GM21619 (cell line): ENCODE measurements at regions not wholly inside any gene's neighbourhood (a gene's known extent, or its start where the extent isn't known, plus 50 kb on each side); places are given as distances from the start of the nearest gene placed in this dataset.

Experiments
- ATAC-seq: cut with Tn5 transposase; IDR thresholded peaks from one replicate; pipeline ENCODE4 v1.9.1; 2021; ENCODE audit not compliant: unreplicated experiment

DNA sequence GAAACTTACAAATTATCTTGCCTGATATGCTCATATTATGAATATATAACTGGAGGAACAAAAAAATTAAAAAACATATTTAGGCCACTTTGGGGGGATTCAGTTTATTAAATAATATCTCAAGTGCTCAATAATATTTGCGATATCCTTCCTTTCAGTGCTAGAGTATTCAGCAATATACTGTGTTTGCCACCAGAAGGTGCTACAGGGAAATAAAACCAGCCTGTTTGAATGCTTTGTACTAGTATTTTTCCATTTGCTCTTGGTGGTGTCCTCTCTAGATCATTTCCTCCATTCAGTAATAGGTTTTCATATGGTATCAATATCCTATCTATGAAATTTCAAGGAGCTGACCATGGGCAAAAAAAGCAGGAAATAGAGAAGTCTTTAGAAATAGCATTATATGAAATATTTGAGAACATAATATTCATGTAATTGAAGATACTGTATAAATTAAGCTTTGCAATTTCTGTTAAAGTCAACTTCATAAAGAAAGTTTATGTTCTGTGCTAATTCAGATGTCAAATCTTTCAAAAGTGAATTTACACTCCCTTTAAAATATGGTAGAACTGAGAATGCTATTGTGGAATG lies 106.2 kb upstream of the NAV3 start:
- ATAC-seq: no peak

DNA sequence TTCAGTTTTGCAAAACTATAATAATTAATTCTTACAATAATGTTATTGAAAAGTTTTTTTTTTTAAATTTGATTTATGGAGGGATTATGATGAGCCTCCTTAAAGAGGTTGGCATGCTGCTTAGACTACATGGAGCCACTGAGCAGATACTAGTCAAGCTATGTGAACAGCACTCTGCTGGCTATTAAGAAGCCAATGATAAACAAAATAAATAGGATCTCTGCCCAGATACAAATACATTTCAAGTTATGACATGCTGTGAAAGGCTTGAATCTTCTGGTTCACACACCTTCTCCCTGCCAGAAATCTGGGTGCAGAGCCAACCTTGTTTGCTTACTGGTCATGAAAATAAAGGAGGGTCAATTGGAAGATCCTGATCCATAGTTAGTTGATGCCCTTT lies 107.4 kb upstream of the NAV3 start:
- no peak for ATAC-seq

DNA sequence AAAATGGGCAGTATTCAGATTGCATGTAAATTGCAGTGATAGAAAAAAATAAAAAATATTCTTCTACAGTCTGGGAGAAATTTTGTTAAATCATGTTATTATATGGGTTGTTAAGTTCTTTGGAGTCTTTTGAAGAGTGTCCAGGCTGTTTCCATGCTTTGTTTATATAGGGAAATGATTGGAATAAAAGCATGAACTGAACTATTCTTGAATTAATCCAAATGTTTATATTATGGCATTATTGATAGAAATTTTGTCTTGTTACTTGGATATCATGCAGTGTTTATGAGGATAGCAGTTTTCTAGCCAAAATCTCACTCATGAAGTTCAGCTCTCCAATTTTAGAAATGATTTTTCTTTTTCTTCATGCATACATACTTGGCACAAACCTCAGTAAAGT lies 108.2 kb upstream of the NAV3 start:
- ATAC-seq: no peak

DNA sequence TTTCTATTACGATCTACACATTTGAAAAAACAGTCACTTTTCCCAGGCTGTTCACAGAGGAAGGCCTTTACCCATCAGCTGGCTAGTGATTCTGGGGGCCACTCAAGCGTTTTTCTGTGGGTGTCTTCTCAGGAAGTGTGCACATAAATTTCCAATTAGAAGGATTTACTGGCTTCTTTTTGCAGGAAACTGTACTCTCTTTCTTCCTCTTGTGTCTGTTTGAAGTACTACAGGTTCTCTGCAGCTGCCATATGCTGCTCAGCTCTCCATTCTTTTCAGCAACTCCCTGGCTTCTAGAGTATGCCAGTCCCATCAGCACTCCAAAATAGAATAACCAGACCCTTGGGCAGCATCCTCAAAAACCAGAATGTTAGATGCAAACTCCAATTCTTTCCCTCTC lies 110.4 kb upstream of the NAV3 start:
- ATAC-seq: no peak

DNA sequence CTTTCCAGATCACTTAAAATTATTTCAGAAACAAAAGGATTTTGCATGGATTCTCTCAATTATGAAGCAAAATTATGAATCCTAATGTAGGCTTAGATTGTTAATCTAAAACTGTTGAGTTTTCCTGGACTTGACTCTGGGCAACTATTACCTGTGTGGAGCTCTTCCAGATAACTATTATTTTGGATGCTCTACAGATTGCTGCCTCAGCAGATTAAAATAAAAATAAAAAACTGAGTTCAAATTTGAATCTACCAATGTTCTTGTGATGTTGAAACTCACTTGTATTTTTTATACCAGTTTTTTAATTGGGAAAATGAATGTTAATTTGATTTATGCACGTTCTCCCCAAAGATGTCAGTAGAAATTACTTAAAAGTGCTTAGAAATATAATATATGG lies 120.5 kb upstream of the NAV3 start:
- ATAC-seq: no peak

DNA sequence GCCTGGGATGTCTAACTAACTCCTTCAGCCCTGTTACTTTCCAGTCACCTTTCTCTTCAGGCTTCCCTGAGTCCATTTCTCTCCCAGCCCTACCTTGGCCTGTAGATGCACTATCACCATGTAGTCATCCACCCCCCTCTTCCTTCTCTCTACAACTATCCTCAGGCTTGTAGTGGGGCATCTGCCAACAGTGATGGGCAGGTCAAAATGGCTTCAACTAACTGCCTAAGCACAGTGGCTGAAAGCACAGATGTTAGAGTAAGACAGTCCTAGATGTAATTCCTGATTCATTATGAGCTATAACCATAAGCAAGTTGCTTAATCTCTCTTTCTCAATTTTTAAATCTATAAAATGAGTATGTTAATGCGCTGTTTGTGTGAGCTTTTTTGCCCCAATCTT lies 133.6 kb upstream of the NAV3 start:
- no peak for ATAC-seq

DNA sequence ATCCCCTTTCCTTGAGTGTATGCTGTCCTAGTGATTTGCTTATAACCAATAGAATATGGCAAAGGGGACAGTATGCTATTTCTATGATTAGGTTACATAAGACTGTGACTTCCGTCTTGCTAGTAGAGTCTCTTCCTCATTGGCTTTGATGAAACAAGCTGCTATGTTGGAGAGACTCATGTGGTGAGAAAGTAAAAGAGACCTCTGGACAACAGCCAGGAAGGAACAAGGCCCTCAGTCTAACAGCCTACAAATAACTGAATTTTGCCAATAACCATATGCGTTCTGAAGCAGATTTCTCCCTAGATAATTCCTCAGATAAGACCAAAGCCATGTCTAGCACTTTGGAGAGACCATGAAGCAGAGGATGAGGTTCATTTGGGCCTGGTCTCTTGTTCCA lies 134.5 kb upstream of the NAV3 start:
- no peak for ATAC-seq

DNA sequence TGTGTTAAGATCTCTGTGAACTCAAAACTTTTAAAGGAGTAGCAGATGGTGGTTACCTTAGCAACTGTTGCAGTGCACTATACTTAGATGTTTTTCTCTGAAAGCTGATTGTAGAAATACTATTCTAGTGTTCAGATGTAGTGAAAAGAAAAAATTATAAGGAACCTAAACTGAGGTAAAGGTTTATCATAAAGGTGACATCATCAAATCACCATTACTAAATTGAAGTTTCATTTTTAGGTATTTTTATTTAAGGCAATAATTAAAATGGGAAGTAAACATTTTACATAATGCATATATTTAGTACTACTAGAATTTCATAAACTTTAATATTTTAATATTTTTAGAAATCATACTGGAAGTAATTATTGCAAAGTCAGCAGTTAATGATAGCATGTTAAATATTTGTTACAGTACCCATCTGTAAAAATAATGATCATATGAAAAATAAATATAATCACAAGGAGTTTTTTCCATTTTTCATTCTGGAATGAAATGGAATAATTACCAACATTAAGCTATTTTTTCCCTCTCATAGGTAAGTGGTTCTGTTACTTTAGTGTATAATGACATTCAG lies 141.1 kb upstream of the NAV3 start:
- no peak for ATAC-seq

DNA sequence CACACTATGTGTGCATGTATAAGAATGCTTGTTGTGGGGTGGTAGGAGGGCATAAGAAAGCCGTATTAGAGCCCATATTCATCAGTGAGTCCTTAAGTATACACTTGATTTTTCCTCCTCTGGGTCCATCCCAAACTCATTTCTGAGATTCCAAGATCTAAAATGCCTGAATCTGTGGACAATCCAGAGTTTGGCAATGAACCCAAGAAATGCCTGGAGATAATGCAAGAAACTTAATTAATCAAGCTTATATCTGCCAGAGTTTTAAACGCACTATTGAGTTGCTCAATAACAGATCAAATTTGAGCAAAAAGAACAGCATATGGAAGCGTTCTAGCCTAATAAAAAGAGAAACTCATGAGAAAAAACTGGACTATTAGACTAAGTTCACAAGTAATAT lies 143.4 kb upstream of the NAV3 start:
- no peak for ATAC-seq

DNA sequence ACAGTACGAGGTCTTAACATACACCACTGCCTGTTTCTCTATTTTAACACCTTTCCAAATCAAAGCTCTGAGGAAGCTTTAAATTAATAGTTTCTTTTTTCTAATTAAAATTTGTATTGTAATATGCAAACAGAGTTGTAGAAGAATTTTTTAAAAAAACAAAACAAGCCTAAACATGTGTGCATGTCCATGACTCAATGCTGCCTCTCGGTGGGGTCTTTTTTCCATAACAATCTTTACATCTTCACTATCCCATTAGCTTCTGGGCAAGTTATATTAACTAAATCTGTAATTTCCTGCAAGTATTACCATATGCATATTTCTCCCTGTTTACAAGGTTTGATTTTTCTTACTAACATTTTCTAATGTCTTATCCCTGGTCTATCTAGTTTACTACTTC lies 143.9 kb upstream of the NAV3 start:
- no peak for ATAC-seq

DNA sequence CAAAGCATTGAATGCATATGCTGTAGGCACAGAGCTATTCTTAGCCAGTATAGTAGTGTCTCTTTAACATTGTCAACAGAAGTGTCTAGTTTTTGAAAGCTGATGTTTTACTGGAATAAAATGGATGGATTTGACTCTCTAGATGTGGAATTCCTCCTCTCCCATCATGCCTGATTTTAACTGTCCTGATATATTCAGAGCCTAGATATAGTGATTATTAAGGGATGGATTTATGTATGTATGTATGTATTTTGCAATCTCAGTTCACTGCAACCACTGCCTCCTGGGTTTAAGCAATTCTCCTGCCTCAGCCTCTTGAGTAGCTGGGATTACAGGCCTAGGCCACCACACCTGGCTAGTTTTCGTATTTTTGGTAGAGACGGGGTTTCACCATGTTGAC lies 144.8 kb upstream of the NAV3 start:
- ATAC-seq: no peak

DNA sequence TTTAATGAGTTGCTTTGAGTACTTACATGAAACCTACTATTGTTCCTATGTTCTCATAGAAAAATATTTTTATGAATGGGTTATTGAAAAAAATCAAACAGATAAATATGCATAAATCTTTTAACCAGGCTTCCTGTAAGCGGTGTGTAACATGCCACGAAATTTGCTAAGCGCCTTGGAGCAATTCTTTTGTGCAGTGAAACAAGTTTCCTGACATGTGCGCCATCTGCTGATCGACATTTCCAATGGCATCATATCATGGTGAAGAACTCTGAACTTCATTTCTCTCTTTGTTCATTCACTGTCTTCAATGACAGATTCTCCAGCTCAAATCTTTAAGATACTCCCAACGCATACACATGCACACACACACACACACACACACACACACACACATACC lies 145.6 kb upstream of the NAV3 start:
- ATAC-seq: peak; percentile 66

DNA sequence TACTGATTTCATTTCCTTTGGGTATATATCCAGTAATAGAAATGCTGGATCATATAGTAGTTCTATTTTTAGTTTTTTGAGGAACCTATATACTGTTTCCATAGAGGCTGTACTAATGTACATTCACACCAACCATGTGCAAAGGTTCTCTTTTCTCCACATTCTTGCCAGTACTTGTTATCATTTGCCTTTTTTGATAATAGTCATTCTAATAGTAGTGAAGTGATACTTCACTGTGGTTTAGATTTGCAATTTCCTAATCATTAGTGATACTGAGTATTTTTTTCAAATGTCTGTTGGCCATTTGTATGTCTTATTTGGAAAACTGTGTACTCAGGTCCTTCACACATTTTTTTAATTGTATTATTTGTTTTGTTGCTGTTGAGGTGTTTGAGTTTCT lies 148.2 kb upstream of the NAV3 start:
- ATAC-seq: no peak

DNA sequence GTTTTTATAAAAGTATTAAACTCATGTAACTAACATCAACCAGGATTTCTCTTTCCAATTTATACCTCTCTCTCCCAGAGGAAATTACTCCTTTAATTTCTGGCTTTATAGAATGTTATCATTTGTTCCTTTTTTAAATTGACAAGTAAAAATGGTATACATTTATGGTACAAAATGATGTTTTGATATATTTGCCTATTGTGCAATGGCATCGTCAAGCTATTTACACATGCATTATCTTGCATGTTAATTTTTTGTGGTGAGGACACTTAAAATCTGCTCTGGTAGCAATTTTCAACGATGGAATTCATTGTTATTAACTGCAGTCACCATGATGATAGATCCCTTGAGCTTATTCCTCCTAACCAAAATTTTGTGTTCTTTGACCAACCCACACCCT lies 149.0 kb upstream of the NAV3 start:
- ATAC-seq: no peak

DNA sequence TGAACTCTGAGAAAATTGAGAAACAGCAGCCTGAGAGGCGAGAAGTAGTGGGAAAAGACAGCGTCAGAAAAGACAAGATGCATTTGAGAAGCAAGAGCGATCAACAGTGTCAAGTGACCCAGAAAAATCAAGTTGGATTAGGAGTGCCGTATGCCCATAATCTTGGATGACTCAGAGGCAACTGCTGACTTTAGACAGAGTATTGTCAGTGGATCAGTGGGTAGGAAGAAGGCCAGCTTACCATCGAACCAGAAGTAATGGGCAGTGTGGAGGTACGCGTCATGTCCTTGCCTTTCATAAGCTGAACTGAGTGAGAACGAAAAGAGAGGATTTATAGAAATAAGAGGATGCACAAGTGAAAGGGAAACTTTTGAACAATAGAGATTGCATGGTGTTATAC lies 151.0 kb upstream of the NAV3 start:
- ATAC-seq: no peak

DNA sequence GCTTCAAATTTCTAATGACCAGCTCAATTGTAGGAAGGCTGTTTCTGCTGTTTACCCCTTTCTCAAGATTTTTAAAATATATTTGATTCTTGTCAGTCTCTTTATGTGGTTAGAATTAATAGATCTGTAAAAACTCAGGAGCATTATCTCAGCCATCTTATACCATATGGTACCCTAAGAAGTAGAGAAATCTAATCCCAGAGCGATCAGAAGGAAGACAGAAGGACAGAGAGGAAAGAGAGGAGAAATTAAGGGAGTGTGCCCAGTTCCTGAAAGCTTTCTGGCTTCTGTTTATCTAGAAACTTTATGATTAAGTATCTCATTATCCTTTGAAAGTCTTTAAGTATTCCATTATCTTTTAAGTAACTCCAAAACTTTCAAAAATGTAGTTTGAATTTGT lies 152.1 kb upstream of the NAV3 start:
- ATAC-seq: no peak

DNA sequence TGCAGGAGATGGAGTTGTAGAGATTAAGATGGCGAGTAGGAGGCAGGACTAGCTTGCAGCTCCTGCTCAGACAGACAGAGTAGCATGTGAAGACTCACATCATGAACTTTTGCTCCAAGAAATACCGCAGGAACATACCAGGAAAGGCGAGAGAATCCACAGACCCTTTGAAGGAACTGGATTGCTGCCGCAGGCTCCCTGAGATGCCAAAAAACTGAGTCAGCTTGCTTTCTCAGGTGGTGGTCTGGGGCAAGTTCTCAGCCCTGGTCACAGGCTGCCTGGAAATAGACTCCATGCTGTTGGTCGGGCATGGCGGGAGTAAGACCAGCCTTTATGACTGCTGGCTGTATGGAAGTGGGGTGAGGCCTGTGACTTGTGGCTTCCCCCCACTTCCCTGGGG lies 163.6 kb upstream of the NAV3 start:
- no peak for ATAC-seq

DNA sequence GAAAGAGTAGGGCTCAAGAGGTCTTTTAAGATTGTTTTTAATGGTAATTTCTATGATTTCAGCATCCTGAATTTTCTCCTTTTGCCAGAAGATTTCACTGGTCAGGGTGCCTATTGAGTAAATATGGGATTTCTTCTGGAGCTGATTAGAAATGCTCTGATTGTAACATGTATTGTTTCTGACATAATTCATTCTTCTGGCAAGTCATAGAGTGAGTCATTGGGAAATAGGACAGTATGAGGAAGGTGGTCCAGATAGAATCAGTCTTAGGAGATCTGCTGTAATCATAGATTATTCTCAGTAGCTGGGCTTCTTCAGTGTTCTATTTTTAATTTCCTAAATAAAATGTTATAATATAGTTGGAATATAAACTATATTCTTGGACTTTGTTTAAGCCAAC lies 182.0 kb upstream of the NAV3 start:
- ATAC-seq: no peak

DNA sequence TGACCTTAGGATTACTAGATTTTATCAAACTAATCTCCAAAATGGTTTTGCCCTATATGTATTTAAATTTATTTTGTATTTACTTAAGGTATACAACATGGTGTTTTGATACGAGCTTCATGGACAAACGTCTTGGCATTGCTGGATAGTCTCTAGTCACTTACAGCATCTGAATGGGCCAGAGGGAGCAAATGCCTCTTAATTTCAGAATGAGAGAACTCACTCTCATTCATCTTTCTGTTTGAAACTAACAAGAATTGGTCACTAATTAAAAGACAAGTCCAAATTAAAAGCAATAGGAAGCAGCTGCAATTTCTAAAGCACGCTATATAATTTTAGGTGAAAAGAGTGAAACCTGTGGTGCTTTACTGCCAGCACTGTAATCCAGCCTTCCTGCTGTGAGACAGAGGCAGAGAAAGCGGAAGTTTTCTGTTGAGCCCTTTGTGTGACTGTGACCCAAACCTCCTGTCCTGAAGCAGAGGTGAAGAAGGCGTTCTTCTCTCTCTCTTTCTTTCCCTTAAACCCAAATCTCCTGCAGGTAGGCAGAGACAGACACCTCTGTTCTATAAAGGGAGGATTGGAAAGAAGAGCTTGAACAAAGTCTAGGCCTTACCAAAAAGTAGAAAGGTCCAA lies 184.6 kb upstream of the NAV3 start:
- ATAC-seq: peak; percentile 91

DNA sequence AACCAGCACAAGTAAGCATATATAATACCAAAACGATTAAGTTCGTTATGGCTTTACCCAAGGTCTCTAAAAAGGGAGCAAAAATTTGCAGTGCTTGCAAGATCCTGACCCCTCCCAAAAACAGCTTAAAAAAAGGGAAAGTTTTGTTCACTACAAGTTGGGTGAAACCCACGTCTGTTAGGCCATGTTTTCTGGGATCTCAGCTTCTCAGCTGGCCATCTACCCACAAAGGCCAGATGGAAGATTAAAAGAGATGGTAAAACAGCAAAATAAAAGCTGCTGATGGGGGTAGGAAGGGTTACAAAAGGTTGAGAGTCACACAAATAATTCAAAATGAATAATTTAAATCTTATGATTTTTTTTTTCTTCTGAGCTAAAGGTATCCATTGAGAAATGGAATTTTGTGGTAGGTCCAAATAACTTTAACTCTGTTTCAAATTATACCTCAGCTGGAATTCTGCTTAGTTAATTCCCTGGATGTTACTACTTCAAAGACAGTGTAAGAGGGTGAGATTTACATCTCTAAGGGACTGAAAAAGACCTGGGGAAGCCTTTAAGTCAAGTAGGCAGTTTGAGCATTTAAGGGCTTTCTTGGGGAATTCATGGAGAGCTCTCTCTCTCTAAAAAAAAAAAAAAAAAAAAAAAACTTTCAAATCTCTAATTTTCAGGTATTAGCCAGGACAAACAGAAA lies 185.6 kb upstream of the NAV3 start:
- no peak for ATAC-seq

DNA sequence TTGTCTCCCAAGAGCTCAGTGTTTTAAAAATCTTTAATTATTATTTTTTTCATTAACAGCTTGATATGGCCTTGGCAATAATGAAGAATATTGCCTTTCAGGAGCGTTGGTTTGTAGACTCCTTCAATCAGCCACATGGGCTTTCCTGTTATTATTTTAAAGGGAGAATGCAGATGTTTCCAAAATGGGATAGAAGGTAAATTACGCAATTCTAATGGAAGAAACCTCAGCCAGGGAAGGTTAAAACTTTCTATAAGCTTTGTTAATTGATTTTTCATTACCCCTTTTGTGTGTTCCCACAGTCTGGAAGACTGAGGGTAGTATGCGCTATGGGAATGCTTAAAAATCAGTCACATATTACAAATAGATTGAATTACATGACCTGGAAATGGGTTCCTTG lies 188.4 kb upstream of the NAV3 start:
- no peak for ATAC-seq

DNA sequence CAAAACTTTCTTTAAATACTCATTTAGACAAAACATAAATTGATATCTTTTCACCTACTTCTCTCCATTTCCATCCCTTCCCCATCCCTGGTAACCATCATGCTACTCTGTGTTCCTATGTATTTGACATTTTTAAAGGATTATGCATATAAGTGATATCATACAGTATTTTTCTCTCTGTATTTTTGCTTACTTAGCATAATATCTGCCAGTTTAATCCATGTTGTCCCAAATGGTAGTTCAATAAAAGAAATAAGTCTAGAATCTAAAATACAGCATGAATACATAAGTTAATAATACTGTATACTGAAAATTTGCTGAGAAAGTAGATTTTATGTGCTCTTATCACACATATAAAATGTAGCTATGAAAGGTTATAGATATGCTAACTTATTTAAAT lies 190.3 kb upstream of the NAV3 start:
- no peak for ATAC-seq
